Adrenal gland (tissue), 9 donors: ENCODE measurements at regions not wholly inside any gene's neighbourhood (a gene's known extent, or its start where the extent isn't known, plus 50 kb on each side); places are given as distances from the start of the nearest gene placed in this dataset.

Experiments
- DNase-seq, 7 donors: peaks; one replicate each; pipeline ENCODE4 v3.0.0-alpha.2; 2019 to 2020
- H3K27ac ChIP-seq, 5 donors: fragments of 200-600 bp; sonication (generic) in 4 of 5; 1 replicate in 3 of 5; 2 replicates in 2 of 5; pipeline versions ENCODE4 v1.5.1 to v1.8.0; 2016 to 2020; ENCODE audit warnings: mild to moderate bottlenecking in 1 of 5
- H3K27me3 ChIP-seq: fragments of 200-600 bp; 2 replicates; pipeline ENCODE4 v1.8.0; 2021
- H3K36me3 ChIP-seq, 2 donors: fragments of 200-600 bp; replicated peaks in 1 of 2; 1 replicate in 1 of 2; 2 replicates in 1 of 2; pipeline versions ENCODE4 v1.5.1 to v1.8.0; 2018 to 2022
- H3K4me1 ChIP-seq, 2 donors: fragments of 200-600 bp; replicated peaks in 1 of 2; 1 replicate in 1 of 2; 2 replicates in 1 of 2; pipeline versions ENCODE4 v1.5.1 to v1.8.0; 2018 to 2021
- H3K4me3 ChIP-seq, 4 donors: fragments of 200-600 bp; sonication (generic) in 3 of 4; one replicate each; pipeline ENCODE4 v1.5.1; 2016 to 2018
- H3K9me3 ChIP-seq, 3 donors: fragments of 200-600 bp; sonication (generic) in 1 of 3; replicated peaks in 1 of 3; 1 replicate in 2 of 3; 2 replicates in 1 of 3; pipeline versions ENCODE4 v1.5.1 to v1.8.0; 2016 to 2021
- POLR2A ChIP-seq, 2 donors: fragments of 450-650 bp; IDR thresholded peaks; one replicate each; pipeline ENCODE4 v1.6.1; 2017; ENCODE audit warnings: antibody characterized with exemption in 2 of 2, mild to moderate bottlenecking in 2 of 2, moderate library complexity in 1 of 2
- WGBS, 4 donors: extraction: QIAGEN DNeasy Blood & Tissue Kit in 2 of 4; methylation state at CpG; one replicate each; pipeline versions ENCODE4 v1.1.5 to v1.1.7; 2013 to 2017; 5-methylcytosine and 5-hydroxymethylcytosine counted together
- intact Hi-C, 2 donors: fragments of 100-400 bp; cut with DNase I; formaldehyde crosslinking; loops; one replicate each; pipeline versions ENCODE4 v1.14.1 to v1.15.0; 2022 to 2023
- TF ChIP-seq, protein P1 (sequence below), 6 experiments: fragments of 450-650 bp in 4 of 6; fragments of 200-600 bp in 2 of 6; sonication (generic) in 1 of 6; IDR thresholded peaks; 1 replicate in 5 of 6; 2 replicates in 1 of 6; pipeline versions ENCODE4 v1.5.1 to v1.8.0; 2016 to 2021; ENCODE audit warnings: antibody characterized with exemption in 6 of 6, mild to moderate bottlenecking in 2 of 6, moderate library complexity in 1 of 6
- donor health status: healthy with polysubstance abuse.
- donor health status: Bipolar disorder and iron deficiency.
- donor health status: DM: yes; HTN: yes; CAD: no.
- donor health status: DM: no; HTN: no; CAD: no.
- donor health status: DM: no; HTN: no; CAD: no.

DNA sequence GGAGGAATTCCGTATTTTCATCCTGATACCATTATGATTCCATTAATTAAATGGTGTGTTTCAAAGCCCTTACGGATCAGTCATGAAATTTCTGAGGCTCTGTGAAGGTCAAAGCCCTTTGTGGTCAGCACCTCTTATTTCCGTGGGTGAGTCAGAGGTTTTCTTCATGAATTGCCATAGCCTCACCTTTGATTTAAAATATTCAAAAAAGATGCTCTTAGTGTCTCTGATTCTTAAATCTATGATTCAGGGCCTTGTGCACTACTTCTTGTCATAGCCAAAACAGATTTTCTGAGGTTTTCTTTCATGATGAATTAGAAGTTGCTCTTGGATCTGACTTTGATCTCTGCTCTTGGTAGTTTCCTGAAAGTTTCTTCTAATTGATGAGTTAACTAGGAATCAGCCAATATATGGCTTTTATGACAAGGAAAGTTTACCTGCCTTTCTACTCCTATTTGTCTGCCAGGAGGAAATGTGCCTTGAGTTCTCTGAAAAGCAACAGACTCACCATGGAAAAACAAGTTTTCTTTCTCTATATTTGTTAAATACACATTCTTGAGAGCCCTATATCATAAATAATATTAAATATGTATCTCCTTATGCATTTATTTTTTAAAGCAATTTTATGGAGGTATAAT, 613.0 kb downstream of the UTRN start:
- TF ChIP-seq, protein P1, sequence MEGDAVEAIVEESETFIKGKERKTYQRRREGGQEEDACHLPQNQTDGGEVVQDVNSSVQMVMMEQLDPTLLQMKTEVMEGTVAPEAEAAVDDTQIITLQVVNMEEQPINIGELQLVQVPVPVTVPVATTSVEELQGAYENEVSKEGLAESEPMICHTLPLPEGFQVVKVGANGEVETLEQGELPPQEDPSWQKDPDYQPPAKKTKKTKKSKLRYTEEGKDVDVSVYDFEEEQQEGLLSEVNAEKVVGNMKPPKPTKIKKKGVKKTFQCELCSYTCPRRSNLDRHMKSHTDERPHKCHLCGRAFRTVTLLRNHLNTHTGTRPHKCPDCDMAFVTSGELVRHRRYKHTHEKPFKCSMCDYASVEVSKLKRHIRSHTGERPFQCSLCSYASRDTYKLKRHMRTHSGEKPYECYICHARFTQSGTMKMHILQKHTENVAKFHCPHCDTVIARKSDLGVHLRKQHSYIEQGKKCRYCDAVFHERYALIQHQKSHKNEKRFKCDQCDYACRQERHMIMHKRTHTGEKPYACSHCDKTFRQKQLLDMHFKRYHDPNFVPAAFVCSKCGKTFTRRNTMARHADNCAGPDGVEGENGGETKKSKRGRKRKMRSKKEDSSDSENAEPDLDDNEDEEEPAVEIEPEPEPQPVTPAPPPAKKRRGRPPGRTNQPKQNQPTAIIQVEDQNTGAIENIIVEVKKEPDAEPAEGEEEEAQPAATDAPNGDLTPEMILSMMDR (IDR thresholded peaks at IDR 0.05), result no peak
- TF ChIP-seq POLR2A (IDR thresholded peaks at IDR 0.05), result no peak
- 59 to 80% (median 68%) methylated on average over 3 of the region's 3 CpGs for WGBS, 4 donors
- no peaks in the 10 kb centered on the region for H3K36me3 ChIP-seq

GRCh38 chr6:144898741-144899140, 613.6 kb downstream of the UTRN start:
- Histone ChIP-seq H3K27ac (no peak overlapping the region), H3K36me3 (no peaks in the 10 kb centered on the region), H3K27me3 (no peaks in the 10 kb centered on the region), H3K4me1 (no peaks in the 10 kb centered on the region), H3K4me3 (no peak overlapping the region), H3K9me3 (no peaks in the 10 kb centered on the region)
- intact Hi-C loops, result no loop called here
- no peak for DNase-seq
- 93 to 100% (median 98%) methylated on average over 1 of the region's 1 CpG for WGBS, 4 donors
- TF ChIP-seq, protein P1 (IDR thresholded peaks at IDR 0.05), result no peak
- no peak for TF ChIP-seq POLR2A (IDR thresholded peaks at IDR 0.05)

More for the DNA sequence above, 613.0 kb downstream of the UTRN start:
- intact Hi-C loops, result no loop called here
- no peaks in the 10 kb centered on the region for H3K27me3 ChIP-seq
- no peak overlapping the region for H3K27ac ChIP-seq
- no peaks in the 10 kb centered on the region for H3K9me3 ChIP-seq
- H3K4me1 ChIP-seq, result no peaks in the 10 kb centered on the region
- H3K4me3 ChIP-seq, result no peak overlapping the region
- DNase-seq, result no peak

DNA sequence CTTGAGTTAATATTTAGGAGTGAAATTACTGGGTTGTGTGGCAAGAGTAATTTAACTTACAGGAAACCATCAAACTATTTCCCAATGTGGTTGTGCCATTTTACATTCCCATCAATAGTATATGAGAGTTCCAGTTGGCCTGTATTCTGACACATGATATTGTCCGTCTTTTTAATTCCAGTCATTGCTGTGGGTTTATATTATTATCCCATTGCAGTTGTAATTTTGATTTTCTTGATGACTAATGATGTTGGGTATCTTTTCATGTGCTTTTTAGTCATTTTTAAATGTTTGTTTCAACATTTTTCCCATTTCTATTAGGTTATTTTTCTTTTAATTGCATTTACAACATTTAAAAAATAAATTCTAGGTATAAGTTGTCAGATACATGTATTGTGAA, 614.0 kb downstream of the UTRN start:
- WGBS, 4 donors, result 92 to 100% (median 95%) methylated on average over 1 of the region's 1 CpG
- H3K27me3 ChIP-seq, result no peaks in the 10 kb centered on the region
- TF ChIP-seq, protein P1 (IDR thresholded peaks at IDR 0.05), result no peak
- TF ChIP-seq POLR2A (IDR thresholded peaks at IDR 0.05), result no peak
- H3K4me1 ChIP-seq, result no peaks in the 10 kb centered on the region
- no peak overlapping the region for H3K4me3 ChIP-seq
- H3K36me3 ChIP-seq, result no peaks in the 10 kb centered on the region
- H3K9me3 ChIP-seq, result no peaks in the 10 kb centered on the region
- intact Hi-C loops, result no loop called here
- H3K27ac ChIP-seq, result no peak overlapping the region
- DNase-seq, result no peak

DNA sequence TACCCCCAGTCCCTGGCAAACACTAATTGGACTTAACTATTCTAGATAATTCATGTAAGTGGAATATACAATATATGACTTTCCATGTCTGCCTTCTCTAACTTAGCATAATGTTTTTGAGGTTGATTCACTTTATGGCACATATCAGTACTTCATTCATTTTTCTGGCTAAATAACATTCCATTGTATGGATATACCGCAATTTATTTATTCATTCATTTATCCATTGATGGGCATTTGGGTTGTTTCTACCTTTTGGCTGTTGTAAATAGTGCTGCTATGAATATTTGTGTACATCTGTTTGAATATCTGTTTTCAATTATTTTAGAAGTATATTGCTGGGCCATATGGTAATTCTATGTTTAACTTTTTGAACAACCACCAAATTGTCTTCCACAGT, 616.3 kb downstream of the UTRN start:
- 46 to 98% (median 96%) methylated on average over 1 of the region's 1 CpG for WGBS, 4 donors
- no peak for DNase-seq
- intact Hi-C loops, result no loop called here
- Histone ChIP-seq H3K27me3 (no peaks in the 10 kb centered on the region), H3K4me3 (no peak overlapping the region), H3K9me3 (no peaks in the 10 kb centered on the region), H3K27ac (no peak overlapping the region), H3K36me3 (no peaks in the 10 kb centered on the region), H3K4me1 (no peaks in the 10 kb centered on the region)
- no peak for TF ChIP-seq POLR2A (IDR thresholded peaks at IDR 0.05)
- TF ChIP-seq, protein P1 (IDR thresholded peaks at IDR 0.05), result no peak
